Smooth muscle cell (in vitro differentiated cells): ENCODE measurements at regions not wholly inside any gene's neighbourhood (a gene's known extent, or its start where the extent isn't known, plus 50 kb on each side); places are given as distances from the start of the nearest gene placed in this dataset.

Experiments used
- DNase-seq: peaks from one replicate; lab custom pipeline; 2025; ENCODE audit not compliant: unreplicated experiment; lab: John Stamatoyannopoulos, UW
- H2AFZ ChIP-seq: fragments of 200-600 bp; sonication (generic); 2 replicates; pipeline ENCODE4 v1.6.0; 2016; ENCODE audit warnings: antibody characterized with exemption, low read depth, mild to moderate bottlenecking
- H3F3A ChIP-seq: fragments of 200-600 bp; sonication (generic); 2 replicates; pipeline ENCODE4 v1.6.0; 2017; ENCODE audit warnings: antibody characterized with exemption, low read depth
- H3K27ac ChIP-seq: fragments of 200-600 bp; sonication (generic); 2 replicates; pipeline ENCODE4 v1.5.1; 2016; ENCODE audit warnings: low read depth, mild to moderate bottlenecking
- H3K27me3 ChIP-seq: fragments of 200-600 bp; sonication (generic); 2 replicates; pipeline ENCODE4 v1.6.1; 2016; ENCODE audit warnings: low read depth, mild to moderate bottlenecking
- H3K36me3 ChIP-seq: fragments of 200-600 bp; sonication (generic); 2 replicates; pipeline ENCODE4 v1.5.1; 2016; ENCODE audit warnings: low read depth
- H3K4me1 ChIP-seq: fragments of 200-600 bp; sonication (generic); 2 replicates; pipeline ENCODE4 v1.5.1; 2016; ENCODE audit warnings: low read depth
- H3K4me2 ChIP-seq: fragments of 200-600 bp; sonication (generic); 2 replicates; pipeline ENCODE4 v1.6.0; 2016; ENCODE audit warnings: mild to moderate bottlenecking
- H3K4me3 ChIP-seq: fragments of 200-600 bp; sonication (generic); 2 replicates; pipeline ENCODE4 v1.5.1; 2016; ENCODE audit warnings: mild to moderate bottlenecking
- H3K79me2 ChIP-seq: fragments of 200-600 bp; sonication (generic); 2 replicates; pipeline ENCODE4 v1.6.0; 2016; ENCODE audit warnings: low read depth, mild to moderate bottlenecking
- H3K9ac ChIP-seq: fragments of 200-600 bp; sonication (generic); 2 replicates; pipeline ENCODE4 v1.6.0; 2016; ENCODE audit warnings: low read depth
- H3K9me3 ChIP-seq: fragments of 200-600 bp; sonication (generic); replicated peaks from 2 replicates; pipeline ENCODE4 v1.5.1; 2016; ENCODE audit warnings: low read depth
- H4K20me1 ChIP-seq: fragments of 200-600 bp; sonication (generic); 2 replicates; pipeline ENCODE4 v1.6.0; 2016; ENCODE audit warnings: low read depth
- WGBS: methylation state at CpG from one replicate; pipeline ENCODE4 v1.1.7; 2016; ENCODE audit warnings: low lambda C conversion rate; 5-methylcytosine and 5-hydroxymethylcytosine counted together
- TF ChIP-seq, protein P1 (sequence below): fragments of 200-600 bp; sonication (generic); IDR thresholded peaks from 2 replicates; pipeline ENCODE4 v1.5.1; 2017; ENCODE audit warnings: borderline replicate concordance, mild to moderate bottlenecking, antibody characterized with exemption; ENCODE audit not compliant: insufficient read depth, poor library complexity, severe bottlenecking

DNA sequence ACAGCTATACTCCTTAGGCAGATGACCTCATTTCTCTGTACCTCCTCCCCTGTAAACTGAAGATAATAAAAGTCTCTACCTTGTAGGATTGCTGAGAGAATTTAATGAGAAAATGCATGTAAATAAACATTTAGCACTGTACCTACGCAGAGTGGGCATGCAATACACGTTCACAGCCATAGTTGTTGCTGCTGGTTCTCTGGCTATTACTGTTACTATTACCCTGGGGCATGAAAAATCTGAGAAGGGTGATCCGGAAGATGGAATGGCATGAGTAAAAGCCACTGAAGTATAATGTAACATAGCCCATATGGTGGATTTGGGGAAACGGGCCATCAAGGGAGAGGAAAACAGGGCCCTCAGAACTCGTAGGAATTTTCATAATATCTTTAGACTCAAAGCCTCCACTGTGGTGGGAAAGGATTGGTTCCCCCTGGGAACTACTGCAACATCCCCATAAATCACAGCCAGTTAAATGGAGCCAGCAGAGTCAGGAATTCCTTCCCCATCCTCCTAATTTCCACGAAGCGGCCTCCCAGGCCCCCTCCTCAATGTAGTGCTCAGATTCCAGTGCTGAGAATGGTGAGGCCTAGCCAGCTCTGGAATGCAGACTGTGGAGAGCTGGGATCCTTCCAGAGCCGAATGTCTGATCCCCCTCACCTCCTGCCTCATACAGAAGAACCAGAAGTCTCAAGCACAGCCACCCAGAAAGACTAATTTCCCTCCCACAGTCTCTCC, 205.3 kb downstream of the MN1 start:
- 61% methylated on average over 8 of the region's 8 CpGs for WGBS

DNA sequence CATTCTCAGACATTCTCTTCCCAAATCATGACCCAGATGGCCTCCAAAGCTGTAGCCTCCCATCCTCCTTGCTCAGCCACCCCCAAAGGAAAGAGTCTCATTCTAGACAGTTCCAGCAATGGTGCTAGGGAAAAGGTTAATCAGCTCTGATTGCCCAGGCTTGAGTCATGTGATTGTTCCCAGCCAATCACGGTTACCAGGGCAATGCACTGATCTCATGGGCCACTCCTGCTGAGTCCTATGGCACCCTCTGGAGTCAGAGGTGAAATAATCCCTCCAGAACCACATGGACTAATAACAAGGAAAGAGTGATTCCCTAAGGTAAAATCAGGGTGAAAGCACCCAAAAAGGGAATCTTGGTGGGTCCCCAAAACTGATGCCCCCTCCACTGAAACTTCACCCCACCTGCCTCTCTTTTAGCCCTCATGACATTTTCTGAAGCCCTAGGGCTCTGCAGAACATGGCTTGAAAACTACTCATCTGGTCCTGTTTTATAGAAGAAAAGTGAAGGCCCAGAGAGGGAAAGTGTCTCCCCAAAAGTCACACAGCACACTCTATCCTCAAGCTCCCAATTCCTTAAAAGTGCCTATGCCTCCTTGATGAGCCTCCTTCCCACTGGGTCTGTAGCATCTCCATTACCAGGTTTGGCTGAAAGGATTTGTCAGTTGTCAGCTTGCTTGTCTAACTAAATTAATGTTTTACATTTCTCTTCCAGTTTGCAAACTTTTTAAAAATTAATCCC, 203.7 kb downstream of the MN1 start:
- Histone ChIP-seq H3K9ac (no peak overlapping the region), H3K9me3 (no peaks in the 10 kb centered on the region), H3K27me3 (no peaks in the 10 kb centered on the region), H3F3A (no peaks in the 10 kb centered on the region), H2AFZ (no peak overlapping the region), H3K4me1 (no peaks in the 10 kb centered on the region), H3K4me2 (no peak overlapping the region), H3K79me2 (no peaks in the 10 kb centered on the region), H3K4me3 (no peak overlapping the region), H3K27ac (no peak overlapping the region), H4K20me1 (no peaks in the 10 kb centered on the region), H3K36me3 (no peaks in the 10 kb centered on the region)
- no peak for DNase-seq
- WGBS = 85% methylated on average over 1 of the region's 1 CpG
- TF ChIP-seq, protein P1, sequence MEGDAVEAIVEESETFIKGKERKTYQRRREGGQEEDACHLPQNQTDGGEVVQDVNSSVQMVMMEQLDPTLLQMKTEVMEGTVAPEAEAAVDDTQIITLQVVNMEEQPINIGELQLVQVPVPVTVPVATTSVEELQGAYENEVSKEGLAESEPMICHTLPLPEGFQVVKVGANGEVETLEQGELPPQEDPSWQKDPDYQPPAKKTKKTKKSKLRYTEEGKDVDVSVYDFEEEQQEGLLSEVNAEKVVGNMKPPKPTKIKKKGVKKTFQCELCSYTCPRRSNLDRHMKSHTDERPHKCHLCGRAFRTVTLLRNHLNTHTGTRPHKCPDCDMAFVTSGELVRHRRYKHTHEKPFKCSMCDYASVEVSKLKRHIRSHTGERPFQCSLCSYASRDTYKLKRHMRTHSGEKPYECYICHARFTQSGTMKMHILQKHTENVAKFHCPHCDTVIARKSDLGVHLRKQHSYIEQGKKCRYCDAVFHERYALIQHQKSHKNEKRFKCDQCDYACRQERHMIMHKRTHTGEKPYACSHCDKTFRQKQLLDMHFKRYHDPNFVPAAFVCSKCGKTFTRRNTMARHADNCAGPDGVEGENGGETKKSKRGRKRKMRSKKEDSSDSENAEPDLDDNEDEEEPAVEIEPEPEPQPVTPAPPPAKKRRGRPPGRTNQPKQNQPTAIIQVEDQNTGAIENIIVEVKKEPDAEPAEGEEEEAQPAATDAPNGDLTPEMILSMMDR = no peak

More for the DNA sequence above, 205.3 kb downstream of the MN1 start:
- Histone ChIP-seq H3K4me1 (no peaks in the 10 kb centered on the region), H3K4me3 (no peak overlapping the region), H3K9me3 (no peaks in the 10 kb centered on the region), H3K27ac (no peak overlapping the region), H4K20me1 (no peaks in the 10 kb centered on the region), H3K27me3 (no peaks in the 10 kb centered on the region), H3F3A (no peaks in the 10 kb centered on the region), H3K79me2 (no peaks in the 10 kb centered on the region), H3K9ac (no peak overlapping the region), H3K4me2 (no peak overlapping the region), H2AFZ (peak overlapping the region; percentile 10), H3K36me3 (no peaks in the 10 kb centered on the region)
- TF ChIP-seq, protein P1 = no peak
- DNase-seq = no peak

DNA sequence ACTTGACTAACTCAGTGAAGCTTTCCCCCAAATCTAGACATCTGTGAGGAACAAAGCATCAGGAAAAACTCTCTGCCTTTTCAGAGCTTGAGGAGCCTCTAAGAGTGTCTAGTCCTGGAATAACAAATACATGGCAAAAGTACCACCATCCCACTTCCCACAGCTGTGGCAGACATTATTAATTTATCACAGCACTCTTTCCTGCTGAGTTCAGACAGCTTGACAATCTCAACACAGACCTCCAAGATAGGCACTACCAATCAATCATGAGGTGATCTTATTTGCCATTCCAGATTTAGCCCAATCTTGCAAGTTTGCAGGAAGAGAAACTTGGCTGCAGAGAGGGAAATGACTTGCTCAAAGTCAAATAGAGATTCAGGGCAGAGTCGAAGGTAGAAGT, 202.8 kb downstream of the MN1 start:
- TF ChIP-seq, protein P1 = no peak
- 89% methylated on average over 1 of the region's 1 CpG for WGBS

More for the DNA sequence above, 202.8 kb downstream of the MN1 start:
- Histone ChIP-seq H3K9me3 (no peaks in the 10 kb centered on the region), H3K9ac (no peak overlapping the region), H2AFZ (no peak overlapping the region), H3K4me3 (no peak overlapping the region), H3K27me3 (no peaks in the 10 kb centered on the region), H3K27ac (no peak overlapping the region), H3K4me1 (no peaks in the 10 kb centered on the region), H3K79me2 (no peaks in the 10 kb centered on the region), H3K4me2 (no peak overlapping the region), H4K20me1 (no peaks in the 10 kb centered on the region), H3F3A (no peaks in the 10 kb centered on the region), H3K36me3 (no peaks in the 10 kb centered on the region)
- no peak for DNase-seq
